H1 (cell line): ENCODE measurements at regions not wholly inside any gene's neighbourhood (a gene's known extent, or its start where the extent isn't known, plus 50 kb on each side); places are given as distances from the start of the nearest gene placed in this dataset.

Experiments
- CTCF ChIA-PET: fragments of 300-600 bp; sonication (Branson Sonifier 250); formaldehyde crosslinking; loops from one replicate; lab custom pipeline; 2021; ENCODE audit not compliant: partially characterized antibody; lab: Charles Lee
- POLR2A ChIA-PET: fragments of 300-600 bp; sonication (Branson Sonifier 250); formaldehyde crosslinking; loops from one replicate; lab custom pipeline; 2021; ENCODE audit warnings: inconsistent platforms; ENCODE audit not compliant: partially characterized antibody; lab: Charles Lee
- DNase-seq, 2 experiments: peaks; one replicate each; pipeline versions ENCODE4 v3.0.0 to v3.0.0-alpha.2; 2010 to 2022; ENCODE audit warnings: low spot score in 2 of 2, low read depth in 1 of 2, mixed read lengths in 1 of 2
- FAIRE-seq: peaks from 2 replicates; lab custom pipeline; 2011; peaks lifted over from hg19 to GRCh38; lab: Jason Lieb, UNC
- H2AFZ ChIP-seq: 2 replicates; pipeline ENCODE4 v1.8.1; 2012; ENCODE audit warnings: low read length, inconsistent platforms
- H2AK5ac ChIP-seq: 2 replicates; pipeline ENCODE4 v1.6.1; 2013; ENCODE audit warnings: low read depth, low read length
- H2BK120ac ChIP-seq: replicated peaks from 2 replicates; pipeline ENCODE3; 2013; ENCODE audit warnings: low read depth, low read length, inconsistent platforms
- H2BK12ac ChIP-seq: 2 replicates; pipeline ENCODE4 v1.6.1; 2013; ENCODE audit warnings: low read depth, low read length
- H2BK15ac ChIP-seq: 2 replicates; pipeline ENCODE4 v1.6.1; 2013; ENCODE audit warnings: low read length
- H2BK20ac ChIP-seq: 2 replicates; pipeline ENCODE4 v1.6.1; 2013; ENCODE audit warnings: low read length
- H2BK5ac ChIP-seq: 2 replicates; pipeline ENCODE4 v1.6.1; 2013; ENCODE audit warnings: low read depth, low read length
- H3K14ac ChIP-seq: 2 replicates; pipeline ENCODE4 v1.6.1; 2013; ENCODE audit warnings: inconsistent platforms; ENCODE audit not compliant: insufficient read length
- H3K18ac ChIP-seq: 2 replicates; pipeline ENCODE4 v1.6.1; 2013; ENCODE audit warnings: low read length; ENCODE audit errors: extremely low read depth
- H3K23ac ChIP-seq: 2 replicates; pipeline ENCODE4 v1.6.1; 2013; ENCODE audit warnings: inconsistent platforms; ENCODE audit not compliant: insufficient read length
- H3K23me2 ChIP-seq: 2 replicates; pipeline ENCODE4 v1.6.1; 2013; ENCODE audit warnings: low read depth, low read length
- H3K27ac ChIP-seq: 2 replicates; pipeline ENCODE4 v1.6.1; 2011; ENCODE audit warnings: low read depth, low read length, inconsistent platforms
- H3K27me3 ChIP-seq, 4 experiments: replicated peaks in 1 of 4; 1 replicate in 1 of 4; 2 replicates in 3 of 4; pipeline versions ENCODE4 v1.6.1 to v1.8.1; 2011 to 2013; ENCODE audit warnings: low read length in 3 of 4, mild to moderate bottlenecking in 3 of 4, inconsistent platforms in 2 of 4, mixed read lengths in 2 of 4, moderate library complexity in 1 of 4; ENCODE audit not compliant: control insufficient read depth in 3 of 4, insufficient read depth in 3 of 4; ENCODE audit errors: extremely low read depth in 1 of 4
- H3K36me3 ChIP-seq, 4 experiments: 2 replicates each; pipeline versions ENCODE4 v1.6.1 to v1.8.1; 2011 to 2013; ENCODE audit warnings: mild to moderate bottlenecking in 4 of 4, low read length in 3 of 4, moderate library complexity in 2 of 4, control low read depth in 1 of 4, inconsistent platforms in 1 of 4; ENCODE audit not compliant: insufficient read depth in 4 of 4, control insufficient read depth in 2 of 4
- H3K4ac ChIP-seq: replicated peaks from 2 replicates; pipeline ENCODE3; 2013; ENCODE audit warnings: low read length, low read depth, mixed read lengths, inconsistent platforms; ENCODE audit not compliant: insufficient read length
- H3K4me1 ChIP-seq, 4 experiments: replicated peaks in 1 of 4; 1 replicate in 1 of 4; 2 replicates in 3 of 4; pipeline versions ENCODE4 v1.6.1 to v1.8.1; 2011 to 2013; ENCODE audit warnings: low read length in 3 of 4, inconsistent platforms in 2 of 4, mixed read lengths in 1 of 4; ENCODE audit not compliant: insufficient read depth in 4 of 4, control insufficient read depth in 3 of 4
- H3K4me2 ChIP-seq, 2 experiments: 2 replicates each; pipeline versions ENCODE4 v1.6.1 to v1.8.1; 2011 to 2013; ENCODE audit warnings: low read depth in 2 of 2, low read length in 2 of 2, control low read depth in 1 of 2, inconsistent platforms in 1 of 2, mild to moderate bottlenecking in 1 of 2; ENCODE audit not compliant: insufficient read depth in 1 of 2
- H3K4me3 ChIP-seq, 4 experiments: fragments of 200-600, 300-600 bp in 1 of 4; sonication (generic), shearing (Covaris generic), sonication (Bioruptor Twin) in 1 of 4; 2 replicates each; pipeline versions ENCODE4 v1.5.1 to v1.8.1; 2011 to 2016; ENCODE audit warnings: low read length in 4 of 4, low read depth in 3 of 4, control low read depth in 2 of 4, inconsistent platforms in 2 of 4, mild to moderate bottlenecking in 2 of 4, mixed read lengths in 1 of 4, moderate library complexity in 1 of 4; ENCODE audit not compliant: insufficient read depth in 2 of 4; ENCODE audit errors: extremely low read depth in 1 of 4
- H3K56ac ChIP-seq: replicated peaks from 2 replicates; pipeline ENCODE3; 2013; ENCODE audit warnings: low read depth, mild to moderate bottlenecking, mixed read lengths, low read length, inconsistent platforms; ENCODE audit not compliant: insufficient read length
- H3K79me1 ChIP-seq: 2 replicates; pipeline ENCODE4 v1.6.1; 2013; ENCODE audit warnings: low read depth, low read length, control low read depth
- H3K79me2 ChIP-seq, 2 experiments: 2 replicates each; pipeline versions ENCODE4 v1.6.1 to v1.8.1; 2012 to 2013; ENCODE audit warnings: low read length in 2 of 2, mild to moderate bottlenecking in 2 of 2, inconsistent platforms in 1 of 2; ENCODE audit not compliant: insufficient read depth in 2 of 2, control insufficient read depth in 1 of 2
- H3K9ac ChIP-seq, 4 experiments: replicated peaks in 1 of 4; 1 replicate in 1 of 4; 2 replicates in 3 of 4; pipeline versions ENCODE4 v1.6.1 to v1.8.1; 2011 to 2013; ENCODE audit warnings: low read depth in 3 of 4, low read length in 3 of 4, control low read depth in 2 of 4, mild to moderate bottlenecking in 2 of 4, moderate library complexity in 2 of 4, inconsistent platforms in 1 of 4; ENCODE audit errors: extremely low read depth in 1 of 4
- H3K9me3 ChIP-seq, 2 experiments: 2 replicates each; pipeline versions ENCODE4 v1.6.1 to v1.8.1; 2012 to 2013; ENCODE audit warnings: mild to moderate bottlenecking in 2 of 2, moderate library complexity in 2 of 2, control low read depth in 1 of 2, inconsistent platforms in 1 of 2, low read depth in 1 of 2, low read length in 1 of 2, mixed read lengths in 1 of 2; ENCODE audit not compliant: insufficient read depth in 2 of 2
- H4K20me1 ChIP-seq, 2 experiments: replicated peaks in 1 of 2; 2 replicates each; pipeline versions ENCODE3 to v1.8.1; 2011 to 2013; ENCODE audit warnings: inconsistent platforms in 2 of 2, low read length in 2 of 2, mild to moderate bottlenecking in 1 of 2; ENCODE audit not compliant: insufficient read depth in 2 of 2, control insufficient read depth in 1 of 2
- H4K5ac ChIP-seq: 2 replicates; pipeline ENCODE4 v1.6.1; 2013; ENCODE audit warnings: low read length, low read depth, mixed read lengths, inconsistent platforms; ENCODE audit not compliant: insufficient read length
- H4K8ac ChIP-seq: 2 replicates; pipeline ENCODE4 v1.8.0; 2013; ENCODE audit warnings: mild to moderate bottlenecking, moderate library complexity, low read length, inconsistent platforms; ENCODE audit not compliant: insufficient read depth; ENCODE audit errors: extremely low read depth
- H4K91ac ChIP-seq: replicated peaks from 2 replicates; pipeline ENCODE3; 2013; ENCODE audit warnings: low read length, mixed read lengths, inconsistent platforms; ENCODE audit not compliant: insufficient read length
- NRF1 ChIP-seq: IDR thresholded peaks from 2 replicates; pipeline ENCODE4 v1.6.1; 2011; ENCODE audit warnings: mild to moderate bottlenecking, low read depth, low read length, improper control_type of control experiment
- ZNF274 ChIP-seq: IDR thresholded peaks from 2 replicates; pipeline ENCODE4 v1.7.0; 2012; ENCODE audit warnings: low read length, borderline replicate concordance; ENCODE audit errors: extremely low read depth

GRCh38 chr7:18250133-18250532 lies 222.5 kb upstream of the PRPS1L1 start:
- H3K79me1 ChIP-seq, result no peaks in the 10 kb centered on the region
- POLR2A ChIA-PET, result no interaction called here
- no peak overlapping the region for H3K27ac ChIP-seq
- no peak overlapping the region for H3K18ac ChIP-seq
- no peak overlapping the region for H4K8ac ChIP-seq
- H2BK12ac ChIP-seq, result no peak overlapping the region
- no peak for DNase-seq
- no peak overlapping the region for H2BK5ac ChIP-seq
- no peak overlapping the region for H3K9ac ChIP-seq
- peak; percentile 52 for FAIRE-seq
- no peak overlapping the region for H3K4ac ChIP-seq
- H2AFZ ChIP-seq, result no peak overlapping the region
- no peaks in the 10 kb centered on the region for H3K23me2 ChIP-seq
- H3K4me1 ChIP-seq, result no peaks in the 10 kb centered on the region
- H3K9me3 ChIP-seq, result peaks cover 0 to 3% of the 10 kb centered on the region in 2 experiments; a peak in 2 of 4 replicates
- H4K5ac ChIP-seq, result no peak overlapping the region
- H3K36me3 ChIP-seq, result no peaks in the 10 kb centered on the region
- no peak overlapping the region for H3K4me2 ChIP-seq
- TF ChIP-seq ZNF274 (peak; percentile 56; the same call in 1 of the 2 replicates), NRF1 (no peak)
- H4K20me1 ChIP-seq, result no peaks in the 10 kb centered on the region
- no peak overlapping the region for H2BK20ac ChIP-seq
- no peak overlapping the region for H2BK120ac ChIP-seq
- no peak overlapping the region for H3K4me3 ChIP-seq
- H3K79me2 ChIP-seq, result no peaks in the 10 kb centered on the region
- no peak overlapping the region for H3K14ac ChIP-seq
- no peak overlapping the region for H2AK5ac ChIP-seq
- H4K91ac ChIP-seq, result no peak overlapping the region
- H3K23ac ChIP-seq, result no peak overlapping the region
- CTCF ChIA-PET, result no interaction called here
- no peak overlapping the region for H3K56ac ChIP-seq
- no peak overlapping the region for H2BK15ac ChIP-seq
- H3K27me3 ChIP-seq, result no peaks in the 10 kb centered on the region
